ENCODE measurements at regions not wholly inside any gene's neighbourhood (a gene's known extent, or its start where the extent isn't known, plus 50 kb on each side); places are given as distances from the start of the nearest gene placed in this dataset.

DNA sequence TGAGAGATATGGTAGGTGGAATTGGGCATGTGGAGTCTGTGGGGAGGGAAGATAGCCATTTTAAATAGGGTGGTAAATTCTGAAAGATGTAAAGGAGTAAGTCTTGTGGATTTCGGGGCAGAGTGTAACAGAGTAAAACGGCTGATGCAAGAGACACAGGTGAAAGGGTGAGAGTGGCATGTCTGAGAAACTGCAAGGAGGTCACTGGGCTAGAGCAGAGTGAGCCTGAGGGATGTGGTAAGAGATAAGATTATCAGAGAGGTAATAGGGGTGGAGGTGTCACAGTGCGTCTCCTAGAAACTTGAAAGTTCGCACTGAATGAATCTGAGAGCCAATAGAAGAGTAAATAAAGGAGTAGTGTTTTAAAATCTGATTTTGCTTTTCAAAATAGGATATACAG lies 308.1 kb downstream of the EPM2A start:
- H3K27ac ChIP-seq (ENCODE audit: insufficient read length, low read depth, low read length), result no peak overlapping the region
- H2AK5ac ChIP-seq (ENCODE audit: insufficient read length, low read length), result no peak overlapping the region
- H3K23me2 ChIP-seq (ENCODE audit: insufficient read length, low read depth, low read length, poor library complexity, severe bottlenecking), result no peaks in the 10 kb centered on the region
- H2BK15ac ChIP-seq (ENCODE audit: low read depth, low read length), result no peak overlapping the region
- no peak overlapping the region for H2AFZ ChIP-seq (ENCODE audit: low read length)
- no peak overlapping the region for H4K91ac ChIP-seq (ENCODE audit: insufficient read length, low read depth, low read length)
- H2BK12ac ChIP-seq (ENCODE audit: insufficient read length, low read depth, low read length), result no peak overlapping the region
- Mint-ChIP-seq H3K4me3 (no peak overlapping the region), H3K36me3 (ENCODE audit: insufficient read depth in 1 of 3, low read depth in 3 of 3) (no peaks in the 10 kb centered on the region), H3K27me3 (ENCODE audit: low read depth) (no peaks in the 10 kb centered on the region; the same call in 1 of the 2 replicates), H3K4me1 (peaks cover 6 to 16% of the 10 kb centered on the region in 2 experiments), H3K9me3 (no peaks in the 10 kb centered on the region), H3K27ac (peak overlapping the region; percentile 2 to 34 (median 11); a peak in 5 of 7 replicates)
- H3K79me2 ChIP-seq (ENCODE audit: insufficient read depth, low read length), result no peaks in the 10 kb centered on the region
- WGBS (ENCODE audit: extremely low coverage, insufficient read length, low lambda C conversion rate), result no CpG with 5 or more reads among the region's 4 CpGs
- no peaks in the 10 kb centered on the region for H4K20me1 ChIP-seq (ENCODE audit: control insufficient read depth, insufficient read depth, insufficient read length)
- H3K27me3 ChIP-seq (ENCODE audit: insufficient read depth, low read length), result no peaks in the 10 kb centered on the region
- H2BK20ac ChIP-seq (ENCODE audit: low read depth, low read length, poor library complexity, severe bottlenecking), result no peak overlapping the region
- H4K5ac ChIP-seq (ENCODE audit: insufficient read length, low read depth, low read length), result no peak overlapping the region
- H3K18ac ChIP-seq (ENCODE audit: insufficient read length, low read depth, low read length), result no peak overlapping the region
- H3K9ac ChIP-seq (ENCODE audit: extremely low read depth, insufficient read length, low read length), result no peak overlapping the region
- H2BK120ac ChIP-seq (ENCODE audit: low read depth, low read length, poor library complexity, severe bottlenecking), result no peak overlapping the region
- no peak overlapping the region for H4K8ac ChIP-seq (replicated peaks; ENCODE audit: insufficient read length, low read depth, low read length)
- no peak overlapping the region for H3K56ac ChIP-seq (ENCODE audit: insufficient read length, low read depth, low read length)
- H3K9me3 ChIP-seq (ENCODE audit: control insufficient read depth, low read depth, low read length), result no peaks in the 10 kb centered on the region
- H3K79me1 ChIP-seq (ENCODE audit: insufficient read depth, low read depth, low read length, poor library complexity, severe bottlenecking), result no peaks in the 10 kb centered on the region
- no peaks in the 10 kb centered on the region for H3K4me1 ChIP-seq (ENCODE audit: insufficient read depth, low read length)
- H2BK5ac ChIP-seq (ENCODE audit: insufficient read length, low read length), result no peak overlapping the region
- DNase-seq, result no peak
- no peak overlapping the region for H3T11ph ChIP-seq (ENCODE audit: low read length)
- H3K23ac ChIP-seq (ENCODE audit: insufficient read length, low read depth, low read length), result no peak overlapping the region
- H3K4ac ChIP-seq (ENCODE audit: low read depth, low read length), result no peak overlapping the region
- TF ChIP-seq, protein P1, sequence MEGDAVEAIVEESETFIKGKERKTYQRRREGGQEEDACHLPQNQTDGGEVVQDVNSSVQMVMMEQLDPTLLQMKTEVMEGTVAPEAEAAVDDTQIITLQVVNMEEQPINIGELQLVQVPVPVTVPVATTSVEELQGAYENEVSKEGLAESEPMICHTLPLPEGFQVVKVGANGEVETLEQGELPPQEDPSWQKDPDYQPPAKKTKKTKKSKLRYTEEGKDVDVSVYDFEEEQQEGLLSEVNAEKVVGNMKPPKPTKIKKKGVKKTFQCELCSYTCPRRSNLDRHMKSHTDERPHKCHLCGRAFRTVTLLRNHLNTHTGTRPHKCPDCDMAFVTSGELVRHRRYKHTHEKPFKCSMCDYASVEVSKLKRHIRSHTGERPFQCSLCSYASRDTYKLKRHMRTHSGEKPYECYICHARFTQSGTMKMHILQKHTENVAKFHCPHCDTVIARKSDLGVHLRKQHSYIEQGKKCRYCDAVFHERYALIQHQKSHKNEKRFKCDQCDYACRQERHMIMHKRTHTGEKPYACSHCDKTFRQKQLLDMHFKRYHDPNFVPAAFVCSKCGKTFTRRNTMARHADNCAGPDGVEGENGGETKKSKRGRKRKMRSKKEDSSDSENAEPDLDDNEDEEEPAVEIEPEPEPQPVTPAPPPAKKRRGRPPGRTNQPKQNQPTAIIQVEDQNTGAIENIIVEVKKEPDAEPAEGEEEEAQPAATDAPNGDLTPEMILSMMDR (conservative IDR thresholded peaks at IDR 0.05), result no peak
- no peak overlapping the region for H3K4me2 ChIP-seq (ENCODE audit: insufficient read depth, insufficient read length, low read length)
- H3K14ac ChIP-seq (ENCODE audit: insufficient read depth, low read length), result no peak overlapping the region

Measured in H9 (cell line).